ENCODE measurements at regions not wholly inside any gene's neighbourhood (a gene's known extent, or its start where the extent isn't known, plus 50 kb on each side); places are given as distances from the start of the nearest gene placed in this dataset.

GRCh38 chr4:58188316-58188715 lies 1078.1 kb upstream of the IGFBP7 start (continued):
- no peak for TF ChIP-seq REST (IDR thresholded peaks at IDR 0.05; ENCODE audit: unreplicated experiment)

DNA sequence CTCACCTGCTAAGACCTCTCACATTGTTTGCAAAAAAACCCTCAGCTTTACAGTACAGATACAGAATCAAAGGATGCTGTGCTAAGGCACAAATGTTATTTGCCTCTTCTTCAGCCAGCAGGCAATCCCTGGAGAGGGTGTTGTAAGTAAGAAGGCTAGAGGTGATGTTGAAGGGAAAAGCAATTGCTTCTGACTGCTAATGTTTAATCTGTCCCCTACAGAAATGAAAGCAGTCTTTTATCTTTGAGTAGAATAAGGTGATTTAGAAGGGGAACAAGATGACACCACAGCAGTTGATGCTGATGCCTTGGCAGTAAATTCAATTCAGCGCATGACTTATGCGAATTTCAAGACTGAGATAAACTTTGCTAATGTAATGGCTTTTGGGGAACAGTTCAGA lies 1064.8 kb upstream of the IGFBP7 start:
- H3K79me2 ChIP-seq (replicated peaks; ENCODE audit: insufficient read depth) = no peaks in the 10 kb centered on the region
- no peaks in the 10 kb centered on the region for H3K36me3 ChIP-seq (ENCODE audit: insufficient read depth)
- H3K4me3 ChIP-seq = no peak overlapping the region
- H4K20me1 ChIP-seq (replicated peaks; ENCODE audit: insufficient read depth) = no peaks in the 10 kb centered on the region
- ATAC-seq = no peak
- no peak overlapping the region for H3K27ac Mint-ChIP-seq
- no peaks in the 10 kb centered on the region for H3K9me3 Mint-ChIP-seq
- peaks cover 5% of the 10 kb centered on the region; the same call in 2 of the 3 replicates for H3K4me1 Mint-ChIP-seq
- H3K4me3 Mint-ChIP-seq = no peak overlapping the region
- no peaks in the 10 kb centered on the region for H3K27me3 Mint-ChIP-seq (ENCODE audit: insufficient read depth, low read depth, poor library complexity)
- no peaks in the 10 kb centered on the region for H3K27me3 ChIP-seq (ENCODE audit: insufficient read depth)
- no peak overlapping the region for H3K27ac ChIP-seq (ENCODE audit: low read depth)
- H3F3A ChIP-seq (replicated peaks; ENCODE audit: low read depth) = no peaks in the 10 kb centered on the region
- DNase-seq (ENCODE audit: low spot score) = no peak
- H3K4me2 ChIP-seq = no peak overlapping the region
- H3K36me3 Mint-ChIP-seq (ENCODE audit: low read depth) = no peaks in the 10 kb centered on the region
- H3K4me1 ChIP-seq (ENCODE audit: insufficient read depth) = no peaks in the 10 kb centered on the region
- no peaks in the 10 kb centered on the region; the same call in 1 of the 2 replicates for H3K9me2 ChIP-seq (ENCODE audit: insufficient read depth)
- H2AFZ ChIP-seq = no peak overlapping the region
- TF ChIP-seq CREB1 (CRISPR knock-in tag; IDR thresholded peaks at IDR 0.05; ENCODE audit: low read depth) (no peak), JUNB (IDR thresholded peaks at IDR 0.05; ENCODE audit: unreplicated experiment) (no peak), ZNF114 (CRISPR knock-in tag; IDR thresholded peaks at IDR 0.05) (no peak), REST (IDR thresholded peaks at IDR 0.05; ENCODE audit: unreplicated experiment) (no peak), POLR2AphosphoS5 (IDR thresholded peaks at IDR 0.05; ENCODE audit: low read depth) (no peak), STAT1 (IDR thresholded peaks at IDR 0.05; ENCODE audit: unreplicated experiment) (no peak), EZH2phosphoT487 (IDR thresholded peaks at IDR 0.05; ENCODE audit: unreplicated experiment) (no peak), EZH2 (IDR thresholded peaks at IDR 0.05; ENCODE audit: low read depth, unreplicated experiment) (no peak), ZNF331 (CRISPR knock-in tag; IDR thresholded peaks at IDR 0.05; ENCODE audit: low read depth) (no peak), NANOG (IDR thresholded peaks at IDR 0.05; ENCODE audit: borderline replicate concordance) (no peak)
- TF ChIP-seq, protein P1, sequence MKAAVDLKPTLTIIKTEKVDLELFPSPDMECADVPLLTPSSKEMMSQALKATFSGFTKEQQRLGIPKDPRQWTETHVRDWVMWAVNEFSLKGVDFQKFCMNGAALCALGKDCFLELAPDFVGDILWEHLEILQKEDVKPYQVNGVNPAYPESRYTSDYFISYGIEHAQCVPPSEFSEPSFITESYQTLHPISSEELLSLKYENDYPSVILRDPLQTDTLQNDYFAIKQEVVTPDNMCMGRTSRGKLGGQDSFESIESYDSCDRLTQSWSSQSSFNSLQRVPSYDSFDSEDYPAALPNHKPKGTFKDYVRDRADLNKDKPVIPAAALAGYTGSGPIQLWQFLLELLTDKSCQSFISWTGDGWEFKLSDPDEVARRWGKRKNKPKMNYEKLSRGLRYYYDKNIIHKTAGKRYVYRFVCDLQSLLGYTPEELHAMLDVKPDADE (IDR thresholded peaks at IDR 0.05) = no peak
- TF ChIP-seq, protein P2, sequence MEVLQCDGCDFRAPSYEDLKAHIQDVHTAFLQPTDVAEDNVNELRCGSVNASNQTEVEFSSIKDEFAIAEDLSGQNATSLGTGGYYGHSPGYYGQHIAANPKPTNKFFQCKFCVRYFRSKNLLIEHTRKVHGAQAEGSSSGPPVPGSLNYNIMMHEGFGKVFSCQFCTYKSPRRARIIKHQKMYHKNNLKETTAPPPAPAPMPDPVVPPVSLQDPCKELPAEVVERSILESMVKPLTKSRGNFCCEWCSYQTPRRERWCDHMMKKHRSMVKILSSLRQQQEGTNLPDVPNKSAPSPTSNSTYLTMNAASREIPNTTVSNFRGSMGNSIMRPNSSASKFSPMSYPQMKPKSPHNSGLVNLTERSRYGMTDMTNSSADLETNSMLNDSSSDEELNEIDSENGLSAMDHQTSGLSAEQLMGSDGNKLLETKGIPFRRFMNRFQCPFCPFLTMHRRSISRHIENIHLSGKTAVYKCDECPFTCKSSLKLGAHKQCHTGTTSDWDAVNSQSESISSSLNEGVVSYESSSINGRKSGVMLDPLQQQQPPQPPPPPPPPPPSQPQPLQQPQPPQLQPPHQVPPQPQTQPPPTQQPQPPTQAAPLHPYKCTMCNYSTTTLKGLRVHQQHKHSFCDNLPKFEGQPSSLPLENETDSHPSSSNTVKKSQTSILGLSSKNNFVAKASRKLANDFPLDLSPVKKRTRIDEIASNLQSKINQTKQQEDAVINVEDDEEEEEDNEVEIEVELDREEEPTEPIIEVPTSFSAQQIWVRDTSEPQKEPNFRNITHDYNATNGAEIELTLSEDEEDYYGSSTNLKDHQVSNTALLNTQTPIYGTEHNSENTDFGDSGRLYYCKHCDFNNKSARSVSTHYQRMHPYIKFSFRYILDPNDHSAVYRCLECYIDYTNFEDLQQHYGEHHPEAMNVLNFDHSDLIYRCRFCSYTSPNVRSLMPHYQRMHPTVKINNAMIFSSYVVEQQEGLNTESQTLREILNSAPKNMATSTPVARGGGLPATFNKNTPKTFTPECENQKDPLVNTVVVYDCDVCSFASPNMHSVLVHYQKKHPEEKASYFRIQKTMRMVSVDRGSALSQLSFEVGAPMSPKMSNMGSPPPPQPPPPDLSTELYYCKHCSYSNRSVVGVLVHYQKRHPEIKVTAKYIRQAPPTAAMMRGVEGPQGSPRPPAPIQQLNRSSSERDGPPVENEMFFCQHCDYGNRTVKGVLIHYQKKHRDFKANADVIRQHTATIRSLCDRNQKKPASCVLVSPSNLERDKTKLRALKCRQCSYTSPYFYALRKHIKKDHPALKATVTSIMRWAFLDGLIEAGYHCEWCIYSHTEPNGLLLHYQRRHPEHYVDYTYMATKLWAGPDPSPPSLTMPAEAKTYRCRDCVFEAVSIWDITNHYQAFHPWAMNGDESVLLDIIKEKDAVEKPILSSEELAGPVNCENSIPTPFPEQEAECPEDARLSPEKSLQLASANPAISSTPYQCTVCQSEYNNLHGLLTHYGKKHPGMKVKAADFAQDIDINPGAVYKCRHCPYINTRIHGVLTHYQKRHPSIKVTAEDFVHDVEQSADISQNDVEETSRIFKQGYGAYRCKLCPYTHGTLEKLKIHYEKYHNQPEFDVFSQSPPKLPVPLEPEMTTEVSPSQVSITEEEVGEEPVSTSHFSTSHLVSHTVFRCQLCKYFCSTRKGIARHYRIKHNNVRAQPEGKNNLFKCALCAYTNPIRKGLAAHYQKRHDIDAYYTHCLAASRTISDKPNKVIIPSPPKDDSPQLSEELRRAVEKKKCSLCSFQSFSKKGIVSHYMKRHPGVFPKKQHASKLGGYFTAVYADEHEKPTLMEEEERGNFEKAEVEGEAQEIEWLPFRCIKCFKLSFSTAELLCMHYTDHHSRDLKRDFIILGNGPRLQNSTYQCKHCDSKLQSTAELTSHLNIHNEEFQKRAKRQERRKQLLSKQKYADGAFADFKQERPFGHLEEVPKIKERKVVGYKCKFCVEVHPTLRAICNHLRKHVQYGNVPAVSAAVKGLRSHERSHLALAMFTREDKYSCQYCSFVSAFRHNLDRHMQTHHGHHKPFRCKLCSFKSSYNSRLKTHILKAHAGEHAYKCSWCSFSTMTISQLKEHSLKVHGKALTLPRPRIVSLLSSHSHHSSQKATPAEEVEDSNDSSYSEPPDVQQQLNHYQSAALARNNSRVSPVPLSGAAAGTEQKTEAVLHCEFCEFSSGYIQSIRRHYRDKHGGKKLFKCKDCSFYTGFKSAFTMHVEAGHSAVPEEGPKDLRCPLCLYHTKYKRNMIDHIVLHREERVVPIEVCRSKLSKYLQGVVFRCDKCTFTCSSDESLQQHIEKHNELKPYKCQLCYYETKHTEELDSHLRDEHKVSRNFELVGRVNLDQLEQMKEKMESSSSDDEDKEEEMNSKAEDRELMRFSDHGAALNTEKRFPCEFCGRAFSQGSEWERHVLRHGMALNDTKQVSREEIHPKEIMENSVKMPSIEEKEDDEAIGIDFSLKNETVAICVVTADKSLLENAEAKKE (CRISPR knock-in tag; IDR thresholded peaks at IDR 0.05) = no peak

Measured in GM23338 (cell line).